Esophagus muscularis mucosa (tissue), 3 donors: ENCODE measurements at regions not wholly inside any gene's neighbourhood (a gene's known extent, or its start where the extent isn't known, plus 50 kb on each side); places are given as distances from the start of the nearest gene placed in this dataset.

Experiments
- POLR2AphosphoS5 ChIP-seq, 2 donors: sonication (generic); formaldehyde crosslinking; IDR thresholded peaks; one replicate each; pipeline ENCODE4 v1.6.1; 2017; ENCODE audit warnings: antibody characterized with exemption in 2 of 2
- TF ChIP-seq, protein P1 (sequence below), 3 experiments: fragments of 200-600 bp in 2 of 3; fragments of 450-650 bp in 1 of 3; sonication (generic) in 2 of 3; IDR thresholded peaks; one replicate each; pipeline ENCODE4 v1.5.1; 2017 to 2019; ENCODE audit warnings: antibody characterized with exemption in 3 of 3, mild to moderate bottlenecking in 2 of 3, moderate library complexity in 1 of 3

DNA sequence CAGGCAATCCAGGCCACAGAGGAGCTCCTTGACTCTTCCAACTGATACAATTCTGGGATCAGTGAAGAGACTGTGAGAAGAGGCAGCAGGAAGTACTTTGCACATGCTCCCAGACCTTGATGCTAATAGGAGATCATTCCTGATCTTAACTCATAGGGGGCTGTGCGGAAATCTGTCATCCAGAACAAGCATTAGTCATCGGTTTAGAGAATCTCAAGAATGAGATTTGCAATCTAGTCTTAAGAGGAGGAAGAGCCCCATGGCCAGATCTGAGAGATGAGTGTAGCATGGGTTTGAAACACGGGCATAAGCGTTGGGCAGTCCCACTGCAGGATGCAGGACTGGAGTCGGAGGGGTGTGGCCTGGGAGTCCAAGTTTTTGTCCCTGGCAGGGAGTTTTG, 1081.1 kb downstream of the NAALADL2 start:
- TF ChIP-seq POLR2AphosphoS5 (IDR thresholded peaks at IDR 0.05): no peak
- TF ChIP-seq, protein P1, sequence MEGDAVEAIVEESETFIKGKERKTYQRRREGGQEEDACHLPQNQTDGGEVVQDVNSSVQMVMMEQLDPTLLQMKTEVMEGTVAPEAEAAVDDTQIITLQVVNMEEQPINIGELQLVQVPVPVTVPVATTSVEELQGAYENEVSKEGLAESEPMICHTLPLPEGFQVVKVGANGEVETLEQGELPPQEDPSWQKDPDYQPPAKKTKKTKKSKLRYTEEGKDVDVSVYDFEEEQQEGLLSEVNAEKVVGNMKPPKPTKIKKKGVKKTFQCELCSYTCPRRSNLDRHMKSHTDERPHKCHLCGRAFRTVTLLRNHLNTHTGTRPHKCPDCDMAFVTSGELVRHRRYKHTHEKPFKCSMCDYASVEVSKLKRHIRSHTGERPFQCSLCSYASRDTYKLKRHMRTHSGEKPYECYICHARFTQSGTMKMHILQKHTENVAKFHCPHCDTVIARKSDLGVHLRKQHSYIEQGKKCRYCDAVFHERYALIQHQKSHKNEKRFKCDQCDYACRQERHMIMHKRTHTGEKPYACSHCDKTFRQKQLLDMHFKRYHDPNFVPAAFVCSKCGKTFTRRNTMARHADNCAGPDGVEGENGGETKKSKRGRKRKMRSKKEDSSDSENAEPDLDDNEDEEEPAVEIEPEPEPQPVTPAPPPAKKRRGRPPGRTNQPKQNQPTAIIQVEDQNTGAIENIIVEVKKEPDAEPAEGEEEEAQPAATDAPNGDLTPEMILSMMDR (IDR thresholded peaks at IDR 0.05): no peak
